Embryonic facial prominence (tissue), 1 donor: ENCODE measurements at regions not wholly inside any gene's neighbourhood (a gene's known extent, or its start where the extent isn't known, plus 50 kb on each side); places are given as distances from the start of the nearest gene placed in this dataset.
"Not testable (repeated sequence)": the region's sequence is repeated elsewhere in the genome, so short reads cannot be mapped to it uniquely, and the experiment has no call there.

Experiments used
- DNase-seq: peaks from one replicate; pipeline ENCODE4 v3.0.0-alpha.2; 2016; ENCODE audit errors: extremely low spot score

DNA sequence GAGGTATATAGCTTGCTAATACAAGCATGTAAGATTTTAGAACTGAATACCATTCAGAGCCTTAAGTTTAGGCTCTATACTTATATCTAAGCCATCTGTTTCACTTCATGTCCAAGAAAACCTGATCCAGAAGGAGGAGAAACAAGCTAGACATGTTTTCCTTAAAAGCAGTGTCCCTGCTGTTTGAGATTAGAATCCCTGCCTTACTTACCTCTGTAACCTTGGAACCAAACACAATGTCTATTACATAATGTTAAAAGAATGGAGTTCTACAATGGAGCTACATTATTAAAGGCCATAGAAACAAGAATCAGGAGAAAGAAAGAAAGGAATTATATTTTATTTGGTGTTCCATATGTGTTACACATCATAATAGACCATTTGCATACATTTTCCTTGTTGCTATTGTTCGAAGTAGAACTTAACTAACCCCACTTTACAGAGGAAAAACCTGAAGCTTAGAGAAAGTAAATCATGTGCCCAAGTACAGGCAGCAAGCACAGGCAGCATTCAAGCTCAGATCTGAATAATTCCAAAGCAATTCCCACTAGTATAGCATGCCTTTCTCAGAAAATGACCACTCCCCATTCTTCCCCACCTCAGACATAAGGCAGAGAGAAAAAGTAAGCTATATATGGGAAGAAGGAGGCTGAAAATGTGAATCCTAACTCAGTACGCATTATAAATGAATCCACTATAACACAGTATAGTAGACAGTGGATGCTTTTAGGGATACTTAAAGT, 380.1 kb upstream of the SPAG17 start:
- no peak for DNase-seq

DNA sequence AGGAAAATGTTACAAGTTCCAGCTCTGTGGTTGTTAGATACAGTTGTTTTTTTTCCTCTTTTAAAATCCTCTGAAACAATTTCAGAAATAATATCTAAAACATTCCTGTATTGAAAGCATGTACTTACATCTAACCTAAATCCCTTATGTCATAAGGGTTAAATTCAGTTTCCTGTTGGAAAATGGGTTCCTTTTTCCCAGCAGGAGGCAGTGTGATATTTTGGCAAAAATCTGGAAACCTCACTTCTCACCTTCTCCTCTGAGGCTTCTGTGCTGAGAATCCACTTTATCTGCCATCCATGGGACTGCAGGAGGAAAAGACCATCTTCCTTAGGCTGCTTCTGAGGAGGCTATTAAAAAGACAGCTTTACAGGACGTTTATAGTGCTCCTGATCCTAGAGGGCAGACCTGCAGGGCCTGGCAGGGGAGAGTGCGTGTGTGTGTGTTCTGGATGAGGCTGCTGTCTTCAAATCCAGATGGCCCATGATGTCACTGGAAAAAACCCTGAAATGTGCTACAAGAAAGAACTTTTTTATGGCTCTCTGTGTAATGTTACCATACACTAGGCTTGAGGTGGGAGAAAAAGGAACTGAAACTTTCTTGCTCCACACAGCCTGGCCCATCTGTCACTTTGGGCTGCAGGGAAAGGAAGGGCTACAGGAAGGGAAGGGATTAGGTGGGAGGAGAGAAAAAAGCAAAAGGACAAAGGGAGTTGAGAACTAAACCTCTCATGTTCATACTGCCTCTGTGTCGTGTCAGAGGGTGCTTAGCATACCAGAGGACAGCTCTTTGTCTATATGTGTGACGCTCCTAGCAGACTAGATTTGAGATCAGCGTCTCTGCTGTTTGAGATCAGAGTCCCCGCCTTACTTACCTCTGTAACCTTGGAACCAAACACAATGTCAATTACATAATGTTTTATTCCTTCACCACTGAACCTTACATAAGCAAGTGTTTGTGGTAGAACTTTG, 379.2 kb upstream of the SPAG17 start:
- DNase-seq = no peak

DNA sequence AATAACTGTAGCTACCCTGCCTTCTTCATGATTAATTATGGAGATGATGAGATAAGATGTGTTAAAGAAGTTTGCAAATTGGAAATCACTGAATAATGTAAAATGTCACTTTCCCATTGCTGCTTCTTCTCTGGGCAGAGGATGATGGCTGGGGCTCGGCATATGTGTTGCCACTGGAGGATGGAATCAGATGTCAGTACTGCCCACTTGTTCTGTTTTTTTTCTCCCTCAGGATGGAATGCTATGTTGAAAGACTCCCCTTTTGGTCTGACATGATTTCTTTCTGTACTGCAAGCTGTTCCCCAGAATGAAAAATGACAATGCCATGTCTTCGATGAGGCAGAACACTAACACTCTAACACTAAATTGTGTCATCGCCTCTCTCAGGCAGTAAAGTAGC, 373.9 kb upstream of the SPAG17 start:
- no peak for DNase-seq

DNA sequence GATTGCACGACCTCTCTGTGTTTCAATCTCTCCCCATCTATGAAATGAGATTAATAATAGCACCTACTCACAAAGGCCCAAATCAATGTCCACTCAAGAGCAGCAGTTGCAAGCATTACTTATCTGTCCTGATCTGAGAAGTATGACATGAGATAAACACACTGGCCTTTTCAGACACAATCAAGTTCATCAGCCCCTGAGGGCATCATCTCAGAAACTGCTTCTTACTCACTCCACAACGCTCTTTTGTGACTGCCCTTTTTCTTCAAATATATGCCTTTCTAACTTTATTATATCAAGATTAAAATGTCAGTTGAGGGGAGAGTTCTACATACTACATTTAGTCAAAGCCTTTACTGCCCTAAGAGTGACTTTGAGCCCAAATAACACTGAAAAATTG, 371.9 kb upstream of the SPAG17 start:
- no peak for DNase-seq

DNA sequence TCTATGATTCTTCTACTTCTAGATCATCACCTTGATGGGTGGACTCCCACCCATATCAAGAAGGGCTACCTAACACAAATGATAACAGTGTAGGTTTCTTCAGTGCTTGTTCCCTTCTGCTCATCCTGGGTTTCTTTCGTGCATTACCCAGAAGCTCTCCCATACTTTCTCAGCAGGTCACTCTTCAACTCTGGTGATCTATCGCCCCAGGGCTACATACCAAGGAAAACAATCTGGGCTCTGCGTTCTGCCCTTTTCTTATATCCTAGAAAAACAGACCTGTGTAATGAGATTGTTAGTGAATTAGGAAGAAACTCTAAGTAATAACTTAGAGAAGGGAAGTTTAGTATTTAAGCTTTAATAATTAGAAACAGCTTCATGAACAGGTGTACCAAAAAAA, 370.6 kb upstream of the SPAG17 start:
- DNase-seq = no peak

DNA sequence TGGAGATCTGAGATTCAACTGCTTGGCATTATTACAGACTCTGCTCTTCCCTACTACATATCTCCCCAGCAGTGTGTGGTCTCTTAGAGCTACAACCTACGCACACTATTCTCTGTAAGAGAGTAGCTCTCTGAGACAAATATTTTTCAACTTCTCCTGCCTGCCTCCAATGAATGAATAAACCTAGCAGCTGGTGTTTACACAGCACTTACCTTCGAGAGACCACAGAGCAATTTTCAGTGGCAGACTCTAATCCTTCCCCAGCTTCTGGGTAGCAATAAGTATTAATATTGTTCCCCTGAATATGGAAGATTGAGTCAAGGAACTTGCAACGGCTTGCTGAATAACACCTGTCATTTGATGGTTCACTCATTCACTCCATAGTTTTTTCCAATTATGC, 350.9 kb upstream of the SPAG17 start:
- no peak for DNase-seq

DNA sequence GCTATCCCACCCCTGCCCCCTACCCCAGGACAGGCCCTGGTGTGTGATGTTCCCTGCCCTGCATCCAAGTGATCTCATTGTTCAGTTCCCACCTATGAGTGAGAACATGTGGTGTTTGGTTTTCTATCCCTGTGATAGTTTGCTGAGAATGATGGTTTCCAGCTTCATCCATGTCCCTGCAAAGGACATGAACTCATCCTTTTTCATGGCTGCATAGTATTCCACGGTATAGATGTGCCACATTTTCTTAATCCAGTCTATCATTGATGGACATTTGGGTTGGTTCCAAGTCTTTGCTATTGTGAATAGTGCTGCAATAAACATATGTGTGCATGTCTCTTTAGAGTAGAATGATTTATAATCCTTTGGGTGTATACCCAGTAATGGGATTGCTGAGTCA, 326.9 kb upstream of the SPAG17 start:
- not testable (repeated sequence) for DNase-seq

DNA sequence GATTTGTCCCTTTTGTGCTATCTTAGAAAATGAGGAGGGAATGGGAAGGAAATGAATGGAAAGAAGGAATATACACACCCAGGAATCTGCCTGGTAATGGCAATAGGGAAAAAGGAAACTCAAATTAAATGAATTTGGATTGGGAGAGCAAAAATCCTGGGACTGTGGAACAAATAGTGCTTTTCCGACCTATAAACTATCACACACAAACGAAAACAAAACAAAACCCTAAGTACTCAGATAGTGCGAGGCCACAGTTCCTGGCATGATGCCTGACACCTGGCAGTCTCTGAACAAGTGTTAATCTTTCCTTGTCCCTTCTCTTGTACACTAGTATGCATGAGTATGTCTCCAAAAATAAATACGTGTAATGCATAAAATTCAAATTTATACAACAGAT, 319.8 kb upstream of the SPAG17 start:
- no peak for DNase-seq

DNA sequence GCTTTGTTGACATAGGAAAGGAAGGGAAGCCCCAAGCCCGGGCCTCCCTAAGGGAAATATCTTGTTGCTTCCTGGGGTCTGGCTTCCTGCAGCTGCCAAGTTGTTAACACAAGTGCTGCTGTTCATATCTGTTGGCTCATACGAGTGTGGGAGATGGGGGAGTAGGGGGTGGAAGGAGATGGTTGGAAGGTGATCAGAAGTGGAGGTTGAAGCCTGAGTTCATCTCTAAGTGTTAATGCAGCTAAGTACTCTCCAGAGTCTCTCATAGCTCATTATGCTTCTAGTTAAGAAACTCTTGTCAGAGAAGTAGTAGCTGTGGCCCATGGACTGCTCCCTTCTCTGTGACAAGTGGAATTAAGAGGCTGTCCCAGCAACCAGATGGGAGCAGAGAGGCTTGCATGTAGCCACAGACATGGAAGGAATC, 319.2 kb upstream of the SPAG17 start:
- no peak for DNase-seq

DNA sequence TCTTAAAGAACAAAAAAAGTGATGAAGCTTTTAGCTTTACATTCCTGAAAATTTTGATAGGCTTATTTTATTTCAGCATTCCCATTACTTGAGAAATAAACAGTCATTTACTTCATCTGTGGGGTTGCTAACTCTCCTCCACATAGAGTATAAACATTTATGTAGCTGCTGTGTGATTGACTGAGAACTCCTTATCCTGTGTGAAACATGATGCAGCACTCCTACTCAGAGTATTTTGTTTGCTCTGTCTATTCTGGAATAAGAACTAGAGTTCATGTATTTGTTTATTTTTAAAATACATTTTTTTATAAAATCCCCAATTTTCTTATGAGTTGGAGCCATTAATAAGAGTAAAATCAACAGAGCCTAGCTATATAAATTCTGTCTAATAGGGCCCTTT, 318.7 kb upstream of the SPAG17 start:
- no peak for DNase-seq

DNA sequence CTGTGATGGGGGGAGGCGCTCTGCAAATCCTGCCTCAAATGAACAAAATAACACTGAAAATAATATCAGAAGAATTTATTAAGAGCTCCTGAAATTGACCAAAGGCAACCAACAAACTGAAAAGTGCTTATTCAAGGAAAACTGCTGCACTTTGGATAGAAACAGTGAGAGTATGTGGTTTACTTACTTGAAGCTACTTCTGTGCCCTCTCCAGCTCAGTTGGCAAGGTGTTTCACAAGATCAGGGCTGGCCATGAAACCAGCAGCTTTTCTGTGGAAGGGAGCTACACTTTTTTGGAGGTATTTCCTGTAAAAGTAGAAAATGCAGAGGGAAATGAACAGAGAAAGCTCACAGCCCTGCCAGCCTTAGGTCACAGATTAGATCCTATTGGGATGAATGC, 310.0 kb upstream of the SPAG17 start:
- no peak for DNase-seq

DNA sequence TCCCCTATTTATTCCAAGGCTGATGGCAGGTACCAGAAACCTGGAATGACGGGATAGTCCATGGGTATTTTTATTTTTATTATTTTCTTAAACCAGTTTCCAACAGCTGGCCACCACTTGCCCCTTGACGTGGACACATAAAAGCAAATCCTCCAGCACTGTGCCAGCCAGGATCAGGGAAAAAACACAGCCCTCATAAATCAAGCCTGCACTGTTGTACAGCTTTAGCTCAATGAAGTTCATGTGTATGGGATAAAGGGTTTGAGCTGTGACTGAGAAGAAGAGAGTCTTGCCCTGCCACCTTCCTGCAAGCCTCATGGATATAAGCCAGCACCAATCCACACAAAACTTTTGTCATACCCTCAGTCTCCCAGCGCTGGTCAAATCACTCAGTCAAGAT, 303.8 kb upstream of the SPAG17 start:
- no peak for DNase-seq

DNA sequence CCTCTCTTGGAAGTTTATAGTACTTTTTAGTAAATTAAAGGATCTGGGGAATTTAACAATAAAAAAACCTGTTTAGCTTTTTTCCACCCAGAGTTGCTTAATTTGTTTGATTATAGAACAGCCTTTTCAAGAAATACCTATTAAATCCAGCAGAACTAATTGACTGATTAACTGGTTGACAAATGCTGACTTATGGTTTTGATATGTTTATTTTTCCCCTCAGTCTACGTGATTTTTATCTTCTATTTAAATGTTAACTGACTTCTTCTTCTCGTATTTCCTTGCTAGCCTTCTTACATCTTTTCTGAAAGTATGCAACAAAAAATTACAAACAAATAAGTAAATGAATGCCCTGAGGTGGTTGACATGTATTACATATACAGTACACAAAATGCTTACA, 302.9 kb upstream of the SPAG17 start:
- no peak for DNase-seq

DNA sequence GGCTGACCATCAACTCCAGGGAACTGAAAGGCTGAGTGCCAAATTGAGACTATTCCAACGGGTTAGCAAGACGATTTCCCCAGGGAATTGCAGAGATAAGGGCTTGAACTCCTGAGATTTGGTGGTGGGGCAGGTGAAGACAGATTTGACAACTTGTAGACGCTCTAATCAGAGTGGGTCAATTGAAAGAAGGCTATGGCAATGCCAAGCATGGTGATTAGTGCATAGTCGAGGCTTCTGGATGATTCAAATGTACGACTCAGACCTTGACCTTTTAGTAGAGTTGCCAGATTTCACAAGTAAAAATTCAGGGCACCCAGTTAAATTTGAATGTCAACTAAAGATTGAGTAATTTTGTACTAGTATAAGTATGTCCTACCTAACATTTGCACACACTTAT, 302.1 kb upstream of the SPAG17 start:
- no peak for DNase-seq

DNA sequence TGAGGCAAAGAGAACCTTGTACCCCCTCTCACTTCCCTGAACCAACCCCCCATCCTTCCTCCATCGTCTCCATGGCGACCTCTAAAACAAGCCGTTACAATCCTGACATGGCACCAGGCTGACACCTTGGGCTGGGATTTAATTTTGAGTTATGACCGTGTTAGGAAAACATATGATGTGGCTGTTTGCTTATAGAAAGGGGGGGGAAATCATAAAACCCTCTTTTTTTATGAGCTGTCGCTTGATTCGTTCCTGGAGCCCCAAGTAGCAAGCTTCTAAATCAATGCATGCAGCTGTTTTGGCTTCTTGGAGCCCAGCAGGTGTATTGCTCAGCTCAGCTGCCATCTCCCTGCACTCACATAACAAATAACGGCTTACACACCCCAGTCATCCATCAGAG, 301.2 kb upstream of the SPAG17 start:
- DNase-seq = no peak

DNA sequence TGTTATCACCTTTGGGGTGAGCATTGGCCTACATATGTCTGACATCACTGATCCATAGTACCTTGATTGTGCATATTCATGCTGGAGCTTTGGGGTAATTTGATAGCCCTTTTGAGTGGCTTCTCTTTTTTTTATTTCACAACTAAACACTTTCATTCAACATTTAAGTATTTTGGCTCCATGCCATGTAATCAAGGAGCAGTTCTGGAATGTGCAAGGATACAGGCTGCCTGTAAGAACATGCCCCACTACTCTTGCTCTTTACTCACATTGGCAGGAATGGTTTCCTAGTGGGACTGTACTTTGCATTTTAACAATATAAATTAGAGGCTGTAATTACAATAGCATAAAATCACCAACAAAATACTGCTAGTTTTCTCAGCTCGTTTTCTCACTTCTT, 300.7 kb upstream of the SPAG17 start:
- DNase-seq = peak; percentile 28

DNA sequence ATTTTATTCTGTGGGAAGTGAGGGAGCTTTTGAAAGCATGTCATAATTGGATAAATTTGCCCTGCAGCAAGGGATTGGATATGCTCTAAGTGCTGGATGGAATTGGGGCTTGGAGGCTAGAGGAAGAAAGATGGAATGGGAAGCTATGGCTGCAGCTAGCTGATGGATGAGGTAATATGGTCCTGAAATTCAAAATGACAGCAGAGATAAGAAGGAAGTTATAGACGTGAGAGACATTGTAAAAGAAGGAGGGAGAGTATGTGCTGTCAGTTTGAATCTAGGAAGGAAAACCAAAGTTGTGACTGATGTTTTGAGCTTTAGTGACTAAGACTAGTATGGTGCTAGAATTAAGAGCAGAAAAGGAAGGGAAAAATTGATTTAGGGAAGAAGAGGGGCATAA, 299.9 kb upstream of the SPAG17 start:
- DNase-seq = no peak

DNA sequence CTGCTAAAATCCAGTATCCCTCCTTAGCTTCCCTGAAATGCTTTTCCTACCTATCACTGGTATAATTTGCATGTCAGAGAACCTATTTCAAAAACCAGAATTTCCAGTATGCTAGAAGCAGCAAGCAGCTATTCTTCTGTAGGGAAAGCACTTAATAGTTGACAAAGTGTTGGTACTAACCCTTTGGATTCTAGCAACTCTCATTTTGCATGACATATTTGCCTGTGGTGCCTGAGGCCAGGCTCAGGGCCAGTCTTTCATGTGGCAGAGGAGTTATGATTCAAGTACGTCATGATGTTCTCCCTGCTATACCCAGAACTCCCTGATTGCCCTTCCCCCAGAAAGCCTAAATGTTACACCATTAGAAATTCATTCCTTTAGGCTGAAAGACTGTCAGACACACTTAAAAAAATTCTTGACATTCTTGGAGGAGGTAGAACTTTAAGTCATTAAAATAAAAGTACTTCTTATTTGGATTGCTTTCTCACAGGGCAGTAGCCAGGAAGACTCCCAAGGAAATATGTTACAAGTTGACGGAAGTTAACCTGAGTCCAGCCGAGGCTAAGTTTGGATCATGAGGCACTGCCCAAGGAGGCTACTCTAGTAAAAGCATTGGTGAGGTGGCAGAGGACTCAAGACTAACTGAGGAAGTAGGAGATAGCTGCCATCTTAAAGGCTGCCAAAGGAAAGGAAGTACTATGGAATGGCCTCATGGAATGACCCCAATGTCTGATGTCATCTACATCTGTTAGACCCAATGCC, 298.4 kb upstream of the SPAG17 start:
- DNase-seq = no peak

DNA sequence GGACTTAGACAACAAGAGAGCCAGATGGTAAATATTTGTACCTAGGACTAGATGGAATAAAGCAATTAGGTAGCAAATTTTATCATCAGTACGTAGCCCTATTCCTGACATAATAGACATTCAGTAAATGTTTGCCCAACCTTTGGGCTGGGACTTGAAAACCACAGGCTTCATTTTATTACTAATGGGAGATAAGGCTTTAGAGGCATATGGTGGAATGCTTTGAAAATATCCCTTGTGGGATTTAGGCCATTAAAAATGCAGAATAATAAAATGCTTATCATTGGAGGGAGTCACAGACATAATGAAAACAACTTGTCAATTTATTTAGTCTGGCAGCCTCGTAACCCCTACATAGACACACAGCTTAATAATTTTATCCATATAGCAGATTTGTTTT, 296.1 kb upstream of the SPAG17 start:
- DNase-seq = no peak

DNA sequence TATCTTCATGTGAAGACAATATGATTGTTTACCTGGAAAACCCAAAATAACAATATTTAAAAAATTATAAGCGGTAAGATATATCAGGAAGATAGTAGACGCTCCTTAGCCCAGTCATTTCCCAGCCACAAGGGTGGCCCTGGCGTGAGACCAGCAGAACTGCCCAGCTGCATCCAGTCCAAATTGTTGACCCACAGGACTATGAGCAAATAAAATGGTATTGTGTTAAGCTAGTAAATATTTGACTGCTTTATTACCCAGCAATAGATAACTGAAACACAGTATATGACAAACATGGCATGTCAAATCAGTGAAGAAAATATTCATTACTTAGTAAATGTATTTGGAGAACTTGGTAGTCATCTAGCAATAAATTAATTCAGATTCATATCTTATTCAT, 294.3 kb upstream of the SPAG17 start:
- DNase-seq = no peak

DNA sequence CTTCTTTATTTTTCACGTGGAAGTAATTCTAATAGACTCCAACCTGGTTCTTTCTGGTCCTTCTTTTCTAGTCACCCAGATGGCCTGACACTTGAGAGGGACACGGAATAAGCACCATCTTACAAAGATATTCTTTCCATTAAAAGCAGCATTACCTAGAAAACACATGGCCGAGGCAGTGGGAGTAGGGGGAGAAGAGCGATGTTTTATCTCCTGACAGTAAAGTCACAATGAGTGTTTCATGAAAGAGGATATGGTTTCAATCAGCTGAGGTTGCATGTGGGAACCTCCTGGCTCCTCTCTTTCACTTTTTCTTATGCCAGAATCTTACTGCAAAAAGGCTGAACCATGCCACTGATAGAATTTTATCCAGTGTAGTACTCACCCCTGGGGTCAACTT, 288.8 kb upstream of the SPAG17 start:
- no peak for DNase-seq

DNA sequence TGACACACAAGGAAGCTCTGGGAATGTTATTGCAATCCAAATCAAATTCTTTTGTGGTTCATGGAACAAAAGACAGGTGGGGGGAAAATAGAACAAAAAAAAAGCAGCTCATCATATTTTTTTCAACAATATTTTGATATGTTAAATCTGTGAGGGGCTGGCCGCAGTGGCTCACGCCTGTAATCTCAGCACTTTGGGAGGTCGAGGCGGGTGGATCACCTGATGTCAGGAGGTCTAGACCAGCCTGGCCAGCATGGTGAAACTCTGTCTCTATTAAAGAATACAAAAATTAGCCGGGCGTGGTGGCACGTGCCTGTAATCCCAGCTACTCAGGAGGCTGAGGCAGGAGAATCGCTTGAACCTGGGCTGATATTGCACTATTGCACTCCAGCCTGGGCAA, 279.4 kb upstream of the SPAG17 start:
- not testable (repeated sequence) for DNase-seq
